B cell (primary cell): ENCODE measurements at regions not wholly inside any gene's neighbourhood (a gene's known extent, or its start where the extent isn't known, plus 50 kb on each side); places are given as distances from the start of the nearest gene placed in this dataset.

ENCODE experiments used
- EZH2 ChIP-seq: IDR thresholded peaks from 2 replicates; pipeline ENCODE4 v1.6.1; 2012; ENCODE audit warnings: borderline replicate concordance, low read depth, mild to moderate bottlenecking, moderate library complexity, low read length; ENCODE audit not compliant: insufficient read depth, poor library complexity, severe bottlenecking
- TF ChIP-seq, protein P1 (sequence below): fragments of 200-600 bp; IDR thresholded peaks from one replicate; pipeline ENCODE4 v1.8.0; 2022; ENCODE audit warnings: antibody characterized with exemption, mild to moderate bottlenecking

DNA sequence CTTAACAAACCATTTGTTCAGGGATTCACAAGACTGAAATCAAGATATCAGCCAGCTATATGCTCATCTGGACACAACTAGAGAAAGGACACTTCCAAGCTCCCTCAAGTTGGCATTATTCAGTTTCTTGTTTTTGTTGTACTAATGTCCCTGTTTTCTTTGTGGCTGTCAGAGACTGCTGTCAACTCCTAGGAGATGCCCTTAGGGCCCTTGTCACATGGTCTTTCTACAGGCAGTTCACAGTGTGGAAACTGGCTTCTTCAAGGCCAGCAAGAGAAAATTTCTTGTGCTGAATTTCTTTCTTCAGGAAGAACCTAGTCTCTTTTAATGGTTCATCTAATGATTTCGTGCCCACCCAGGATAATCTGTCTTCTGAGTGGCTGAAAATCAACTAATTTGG is 677.2 kb upstream of the MAN1A1 start:
- TF ChIP-seq, protein P1, sequence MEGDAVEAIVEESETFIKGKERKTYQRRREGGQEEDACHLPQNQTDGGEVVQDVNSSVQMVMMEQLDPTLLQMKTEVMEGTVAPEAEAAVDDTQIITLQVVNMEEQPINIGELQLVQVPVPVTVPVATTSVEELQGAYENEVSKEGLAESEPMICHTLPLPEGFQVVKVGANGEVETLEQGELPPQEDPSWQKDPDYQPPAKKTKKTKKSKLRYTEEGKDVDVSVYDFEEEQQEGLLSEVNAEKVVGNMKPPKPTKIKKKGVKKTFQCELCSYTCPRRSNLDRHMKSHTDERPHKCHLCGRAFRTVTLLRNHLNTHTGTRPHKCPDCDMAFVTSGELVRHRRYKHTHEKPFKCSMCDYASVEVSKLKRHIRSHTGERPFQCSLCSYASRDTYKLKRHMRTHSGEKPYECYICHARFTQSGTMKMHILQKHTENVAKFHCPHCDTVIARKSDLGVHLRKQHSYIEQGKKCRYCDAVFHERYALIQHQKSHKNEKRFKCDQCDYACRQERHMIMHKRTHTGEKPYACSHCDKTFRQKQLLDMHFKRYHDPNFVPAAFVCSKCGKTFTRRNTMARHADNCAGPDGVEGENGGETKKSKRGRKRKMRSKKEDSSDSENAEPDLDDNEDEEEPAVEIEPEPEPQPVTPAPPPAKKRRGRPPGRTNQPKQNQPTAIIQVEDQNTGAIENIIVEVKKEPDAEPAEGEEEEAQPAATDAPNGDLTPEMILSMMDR: no peak
- TF ChIP-seq EZH2: no peak
